SK-N-SH (cell line): ENCODE measurements at regions not wholly inside any gene's neighbourhood (a gene's known extent, or its start where the extent isn't known, plus 50 kb on each side); places are given as distances from the start of the nearest gene placed in this dataset.

Source experiments
- CTCF ChIA-PET: fragments of 300-600, 350-600 bp; formaldehyde crosslinking; extraction: SDS; loops from one replicate; lab custom pipeline; 2021; lab: Yijun Ruan, JAX
- POLR2A ChIA-PET: fragments of 350-600 bp; sonication (Branson Sonifier 250); formaldehyde crosslinking; extraction: SDS; loops from one replicate; lab custom pipeline; 2020; ENCODE audit warnings: antibody characterized with exemption, inconsistent platforms; lab: Yijun Ruan, JAX
- DNase-seq: peaks from one replicate; pipeline ENCODE4 v3.0.0; 2012
- H2AFZ ChIP-seq: fragments of 200-600 bp; sonication (generic); 2 replicates; pipeline ENCODE4 v1.8.1; 2016; ENCODE audit warnings: antibody characterized with exemption, mild to moderate bottlenecking, low read depth
- H3F3A ChIP-seq: fragments of 200-600 bp; sonication (generic); replicated peaks from 2 replicates; pipeline ENCODE3; 2016; ENCODE audit warnings: antibody characterized with exemption, mild to moderate bottlenecking; ENCODE audit not compliant: insufficient read depth
- H3K27ac ChIP-seq, 2 experiments: fragments of 200-500 bp in 1 of 2; fragments of 200-600 bp in 1 of 2; sonication (Bioruptor generic) in 1 of 2; sonication (generic), shearing (Covaris generic) in 1 of 2; 2 replicates each; pipeline versions ENCODE4 v1.5.1 to v1.6.1; 2014 to 2016; ENCODE audit warnings: low read depth in 2 of 2, inconsistent platforms in 1 of 2, low read length in 1 of 2, mild to moderate bottlenecking in 1 of 2, mixed read lengths in 1 of 2
- H3K27me3 ChIP-seq: fragments of 200-600 bp; sonication (generic), shearing (Covaris generic); 2 replicates; pipeline ENCODE4 v1.6.1; 2016; ENCODE audit warnings: mixed run types; ENCODE audit not compliant: insufficient read depth
- H3K36me3 ChIP-seq, 2 experiments: fragments of 200-500 bp in 1 of 2; fragments of 200-600 bp in 1 of 2; sonication (Bioruptor generic) in 1 of 2; sonication (generic) in 1 of 2; replicated peaks in 1 of 2; 2 replicates each; pipeline versions ENCODE3 to v1.5.1; 2014 to 2016; ENCODE audit warnings: low read length in 1 of 2, mild to moderate bottlenecking in 1 of 2; ENCODE audit not compliant: insufficient read depth in 2 of 2, control insufficient read depth in 1 of 2
- H3K4me1 ChIP-seq, 2 experiments: fragments of 200-500 bp in 1 of 2; fragments of 200-600 bp in 1 of 2; sonication (Bioruptor generic) in 1 of 2; sonication (generic), shearing (Covaris generic) in 1 of 2; 2 replicates each; pipeline versions ENCODE4 v1.5.1 to v1.6.1; 2014 to 2016; ENCODE audit warnings: low read depth in 1 of 2, low read length in 1 of 2, mixed run types in 1 of 2; ENCODE audit not compliant: insufficient read depth in 2 of 2, control insufficient read depth in 1 of 2
- H3K4me2 ChIP-seq: fragments of 200-600 bp; sonication (generic), shearing (Covaris generic); 2 replicates; pipeline ENCODE4 v1.6.1; 2017; ENCODE audit warnings: mixed run types
- H3K4me3 ChIP-seq, 2 experiments: fragments of 200-500 bp in 1 of 2; fragments of 200-600 bp in 1 of 2; sonication (Bioruptor generic) in 1 of 2; sonication (generic), shearing (Covaris generic) in 1 of 2; 2 replicates each; pipeline versions ENCODE4 v1.5.1 to v1.8.1; 2014 to 2016; ENCODE audit warnings: low read depth in 2 of 2, inconsistent platforms in 1 of 2, low read length in 1 of 2, mild to moderate bottlenecking in 1 of 2, mixed read lengths in 1 of 2, moderate library complexity in 1 of 2
- H3K79me2 ChIP-seq: fragments of 200-600 bp; sonication (generic); 2 replicates; pipeline ENCODE4 v1.8.1; 2017; ENCODE audit warnings: mild to moderate bottlenecking; ENCODE audit not compliant: insufficient read depth
- H3K9ac ChIP-seq: fragments of 200-600 bp; sonication (generic); 2 replicates; pipeline ENCODE4 v1.6.1; 2017; ENCODE audit warnings: mixed run types
- H3K9me2 ChIP-seq: fragments of 200-600 bp; sonication (generic); 2 replicates; pipeline ENCODE4 v1.6.1; 2017; ENCODE audit warnings: mixed run types
- H3K9me3 ChIP-seq: fragments of 200-600 bp; sonication (generic); 2 replicates; pipeline ENCODE4 v1.6.1; 2017; ENCODE audit warnings: mixed run types, mild to moderate bottlenecking, moderate library complexity
- H4K20me1 ChIP-seq: fragments of 200-600 bp; sonication (generic); 2 replicates; pipeline ENCODE4 v1.6.1; 2017; ENCODE audit warnings: mild to moderate bottlenecking, mixed run types; ENCODE audit not compliant: insufficient read depth
- CTCF ChIP-seq: fragments of 200-600 bp; sonication (generic); IDR thresholded peaks from 2 replicates; pipeline ENCODE4 v1.6.1; 2017; ENCODE audit warnings: antibody characterized with exemption, mild to moderate bottlenecking, moderate library complexity
- FOXJ3 ChIP-seq: sonication (generic); formaldehyde crosslinking; IDR thresholded peaks from 2 replicates; pipeline ENCODE4 v1.5.1; 2020; ENCODE audit warnings: mild to moderate bottlenecking, missing genetic modification reagents
- GATA2 ChIP-seq: sonication (generic); formaldehyde crosslinking; IDR thresholded peaks from 2 replicates; pipeline ENCODE4 v1.5.0; 2020; ENCODE audit warnings: mild to moderate bottlenecking, missing genetic modification reagents
- JUND ChIP-seq: IDR thresholded peaks from 2 replicates; pipeline ENCODE4 v1.4.0; 2012
- MAX ChIP-seq: IDR thresholded peaks from 2 replicates; pipeline ENCODE4 v1.4.0; 2012; ENCODE audit warnings: low read depth
- MXI1 ChIP-seq: IDR thresholded peaks from 2 replicates; pipeline ENCODE4 v1.6.1; 2012; ENCODE audit warnings: mild to moderate bottlenecking, low read depth, low read length, improper control_type of control experiment
- NRF1 ChIP-seq: IDR thresholded peaks from 2 replicates; pipeline ENCODE4 v1.6.1; 2012; ENCODE audit warnings: low read depth, mild to moderate bottlenecking, low read length
- RCOR1 ChIP-seq: fragments of 150-350 bp; IDR thresholded peaks from 2 replicates; pipeline ENCODE4 v1.6.1; 2017; ENCODE audit warnings: antibody characterized with exemption, low read length
- RXRA ChIP-seq: IDR thresholded peaks from 2 replicates; pipeline ENCODE4 v1.4.0; 2012; ENCODE audit warnings: low read depth, mild to moderate bottlenecking, borderline replicate concordance
- SMC3 ChIP-seq: IDR thresholded peaks from 2 replicates; pipeline ENCODE4 v1.6.1; 2012; ENCODE audit warnings: low read depth, low read length, improper control_type of control experiment
- USF1 ChIP-seq: IDR thresholded peaks from 2 replicates; pipeline ENCODE4 v1.4.0; 2012; ENCODE audit warnings: low read depth, borderline replicate concordance
- USF2 ChIP-seq: fragments of 150-350 bp; IDR thresholded peaks from 2 replicates; pipeline ENCODE4 v1.6.1; 2017; ENCODE audit warnings: antibody characterized with exemption, low read length, low read depth, borderline replicate concordance
- WGBS: methylation state at CpG from one replicate; pipeline ENCODE4 v1.1.6; 2017; ENCODE audit warnings: low lambda C conversion rate; 5-methylcytosine and 5-hydroxymethylcytosine counted together

GRCh38 chr1:30039354-30040080 lies 683.9 kb downstream of the MATN1 start (continued):
- TF ChIP-seq GATA2 (CRISPR knock-in tag) (no peak), RXRA (no peak), MXI1 (no peak), CTCF (no peak), JUND (no peak), USF2 (no peak), FOXJ3 (CRISPR knock-in tag) (no peak)

GRCh38 chr1:30038134-30039025 lies 685.0 kb downstream of the MATN1 start:
- CTCF ChIA-PET: interaction anchor here (0.8 to 1.1 kb wide), 2 partner anchors 47 to 246 kb away, joined by 3 read pairs; no protein-coding TSS in a partner anchor

More at GRCh38 chr1:30038134-30039025, 685.0 kb downstream of the MATN1 start:
- Histone ChIP-seq H4K20me1 (no peaks in the 10 kb centered on the region), H3F3A (no peaks in the 10 kb centered on the region), H3K4me1 (peaks cover 0 to 8% of the 10 kb centered on the region in 2 experiments; a peak in 1 of 4 replicates), H3K27me3 (no peaks in the 10 kb centered on the region), H3K4me2 (no peak overlapping the region), H3K79me2 (no peaks in the 10 kb centered on the region), H3K9me2 (no peaks in the 10 kb centered on the region), H2AFZ (no peak overlapping the region), H3K9ac (no peak overlapping the region), H3K9me3 (no peaks in the 10 kb centered on the region), H3K4me3 (no peak overlapping the region), H3K36me3 (no peaks in the 10 kb centered on the region), H3K27ac (no peak overlapping the region)
- no peak for DNase-seq
- POLR2A ChIA-PET: no interaction called here
- WGBS: 26% methylated on average over 8 of the region's 9 CpGs
- TF ChIP-seq SMC3 (no peak), RCOR1 (no peak), USF1 (no peak), NRF1 (no peak), MAX (no peak)
